ENCODE measurements at regions not wholly inside any gene's neighbourhood (a gene's known extent, or its start where the extent isn't known, plus 50 kb on each side); places are given as distances from the start of the nearest gene placed in this dataset.

DNA sequence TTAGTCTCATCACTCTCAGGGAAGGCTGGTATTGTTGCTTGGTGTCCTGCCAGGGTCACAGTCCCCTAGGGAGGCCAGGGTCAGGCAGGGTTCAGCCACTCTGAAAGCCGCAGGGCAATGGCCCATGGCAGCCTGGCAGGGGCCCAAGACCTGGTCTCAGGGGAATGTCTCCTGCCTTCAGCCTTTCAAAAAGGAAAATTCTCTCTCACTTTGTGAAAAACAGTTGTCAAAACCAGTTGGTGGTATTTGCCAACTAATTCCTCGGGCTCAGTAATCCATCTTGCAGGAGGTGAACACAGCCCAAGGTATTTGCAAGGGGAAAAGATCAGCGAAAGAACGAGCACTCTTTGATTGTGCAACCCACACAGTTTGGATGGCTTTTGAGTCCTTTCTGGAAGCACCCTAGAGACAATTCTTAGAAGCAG lies 101.5 kb downstream of the JCAD start:
- H3K36me3 ChIP-seq (ENCODE audit: control insufficient read depth, insufficient read depth, low read length) = no peaks in the 10 kb centered on the region
- ChIA-PET POLR2A (no interaction called here), CTCF (no interaction called here)
- TF ChIP-seq, protein P1, sequence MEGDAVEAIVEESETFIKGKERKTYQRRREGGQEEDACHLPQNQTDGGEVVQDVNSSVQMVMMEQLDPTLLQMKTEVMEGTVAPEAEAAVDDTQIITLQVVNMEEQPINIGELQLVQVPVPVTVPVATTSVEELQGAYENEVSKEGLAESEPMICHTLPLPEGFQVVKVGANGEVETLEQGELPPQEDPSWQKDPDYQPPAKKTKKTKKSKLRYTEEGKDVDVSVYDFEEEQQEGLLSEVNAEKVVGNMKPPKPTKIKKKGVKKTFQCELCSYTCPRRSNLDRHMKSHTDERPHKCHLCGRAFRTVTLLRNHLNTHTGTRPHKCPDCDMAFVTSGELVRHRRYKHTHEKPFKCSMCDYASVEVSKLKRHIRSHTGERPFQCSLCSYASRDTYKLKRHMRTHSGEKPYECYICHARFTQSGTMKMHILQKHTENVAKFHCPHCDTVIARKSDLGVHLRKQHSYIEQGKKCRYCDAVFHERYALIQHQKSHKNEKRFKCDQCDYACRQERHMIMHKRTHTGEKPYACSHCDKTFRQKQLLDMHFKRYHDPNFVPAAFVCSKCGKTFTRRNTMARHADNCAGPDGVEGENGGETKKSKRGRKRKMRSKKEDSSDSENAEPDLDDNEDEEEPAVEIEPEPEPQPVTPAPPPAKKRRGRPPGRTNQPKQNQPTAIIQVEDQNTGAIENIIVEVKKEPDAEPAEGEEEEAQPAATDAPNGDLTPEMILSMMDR (IDR thresholded peaks at IDR 0.05; ENCODE audit: insufficient read depth, low read depth, low read length) = no peak
- H3K27me3 ChIP-seq (ENCODE audit: control insufficient read depth, insufficient read depth, low read length) = peaks cover 27% of the 10 kb centered on the region
- H3K4me3 ChIP-seq (ENCODE audit: low read depth, low read length) = no peak overlapping the region
- DNase-seq (ENCODE audit: low read depth) = no peak

DNA sequence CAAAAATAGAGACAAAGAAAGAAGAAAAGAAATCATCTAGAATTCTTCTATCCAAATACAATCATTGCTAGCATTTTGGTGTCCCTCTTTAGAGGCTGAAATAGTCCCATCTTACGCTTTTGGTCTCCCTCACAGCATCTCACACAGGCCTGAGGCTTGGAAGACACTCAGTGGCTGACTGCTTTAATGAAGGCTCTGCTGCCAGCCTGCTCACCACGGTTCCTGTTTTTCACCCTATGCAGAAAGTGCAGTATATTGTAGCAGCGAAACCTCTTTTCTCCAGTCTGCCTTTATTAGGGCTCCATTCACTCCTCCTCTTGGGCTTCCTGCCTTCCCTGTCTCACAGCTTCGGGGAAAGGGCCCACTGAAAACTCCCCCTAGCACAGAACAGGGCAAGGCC lies 102.2 kb downstream of the JCAD start:
- DNase-seq (ENCODE audit: low read depth) = no peak
- CTCF ChIA-PET = no interaction called here
- Histone ChIP-seq H3K27me3 (ENCODE audit: control insufficient read depth, insufficient read depth, low read length) (peaks cover 27% of the 10 kb centered on the region), H3K36me3 (ENCODE audit: control insufficient read depth, insufficient read depth, low read length) (no peaks in the 10 kb centered on the region), H3K4me3 (ENCODE audit: low read depth, low read length) (no peak overlapping the region)
- POLR2A ChIA-PET = no interaction called here
- TF ChIP-seq, protein P1 (IDR thresholded peaks at IDR 0.05; ENCODE audit: insufficient read depth, low read depth, low read length) = no peak

GRCh38 chr10:29956335-29956924 lies 103.0 kb downstream of the JCAD start:
- no peaks in the 10 kb centered on the region for H3K36me3 ChIP-seq (ENCODE audit: control insufficient read depth, insufficient read depth, low read length)
- no peak overlapping the region for H3K4me3 ChIP-seq (ENCODE audit: low read depth, low read length)
- ChIA-PET CTCF (interaction anchor here (1.8 kb wide), 1 partner anchor 9 kb away, joined by 4 read pairs; no protein-coding TSS in a partner anchor), POLR2A (no interaction called here)
- H3K27me3 ChIP-seq (ENCODE audit: control insufficient read depth, insufficient read depth, low read length) = peaks cover 28% of the 10 kb centered on the region
- TF ChIP-seq, protein P1 (IDR thresholded peaks at IDR 0.05; ENCODE audit: insufficient read depth, low read depth, low read length) = no peak
- DNase-seq (ENCODE audit: low read depth) = no peak

DNA sequence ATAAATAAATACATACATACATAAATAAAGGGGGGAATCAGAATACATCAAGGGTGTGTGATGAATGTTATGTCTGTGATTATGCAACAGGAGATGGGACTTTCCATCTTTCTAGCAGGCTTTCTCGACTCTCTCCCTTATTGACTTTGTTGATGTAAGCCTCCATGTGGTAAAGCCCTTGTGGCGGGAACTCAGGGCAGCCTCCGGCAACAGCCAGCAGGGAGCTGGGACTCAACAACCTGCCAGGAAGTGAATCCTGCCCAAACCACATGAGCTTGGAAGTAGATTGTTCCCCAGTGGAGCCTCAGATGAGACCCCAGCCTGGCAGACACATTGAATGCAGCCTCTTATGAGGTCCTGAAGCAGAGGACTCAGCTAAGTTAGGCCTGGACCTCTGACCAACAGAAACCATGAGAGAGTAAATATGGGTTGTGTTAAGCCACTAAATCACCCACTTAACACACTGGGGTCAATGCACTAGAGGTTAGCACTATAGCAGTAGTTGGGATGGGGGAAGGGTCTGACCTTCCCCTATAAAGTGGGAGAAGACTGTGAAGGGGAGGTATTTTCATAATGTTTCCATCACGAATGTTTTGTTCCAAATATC lies 104.0 kb downstream of the JCAD start:
- no peak overlapping the region for H3K4me3 ChIP-seq (ENCODE audit: low read depth, low read length)
- no peaks in the 10 kb centered on the region for H3K36me3 ChIP-seq (ENCODE audit: control insufficient read depth, insufficient read depth, low read length)
- TF ChIP-seq, protein P1 (IDR thresholded peaks at IDR 0.05; ENCODE audit: insufficient read depth, low read depth, low read length) = no peak
- ChIA-PET POLR2A (no interaction called here), CTCF (interaction anchor here (1.8 kb wide), 1 partner anchor 10 kb away, joined by 4 read pairs; no protein-coding TSS in a partner anchor)
- peaks cover 21% of the 10 kb centered on the region for H3K27me3 ChIP-seq (ENCODE audit: control insufficient read depth, insufficient read depth, low read length)
- no peak for DNase-seq (ENCODE audit: low read depth)

DNA sequence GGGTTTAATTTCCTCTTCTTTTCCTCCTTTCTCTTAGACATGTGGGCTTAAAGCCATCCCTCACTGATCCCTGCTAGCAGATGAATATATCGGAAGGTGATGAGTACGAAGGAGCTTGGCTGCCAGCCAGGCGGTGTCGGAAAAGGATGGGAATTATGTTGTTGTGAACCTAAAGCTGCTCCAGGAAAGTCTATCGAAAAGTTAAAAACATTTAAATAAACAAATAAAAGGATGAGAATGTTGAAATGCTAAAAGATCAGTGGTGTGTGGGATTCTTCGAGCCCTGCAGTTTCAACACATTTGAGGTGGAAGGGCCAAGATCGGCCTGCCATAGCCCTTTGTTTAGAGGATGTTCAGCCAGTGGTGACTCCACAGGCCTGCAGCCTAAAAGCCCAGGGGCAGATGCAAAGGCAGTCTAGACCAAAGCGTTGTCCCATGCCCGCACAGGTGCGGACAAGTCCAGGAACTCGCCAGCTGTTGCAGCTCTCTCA lies 107.9 kb downstream of the JCAD start:
- ChIA-PET POLR2A (no interaction called here), CTCF (interaction anchor here (1.4 kb wide), 1 partner anchor 94 kb away, joined by 3 read pairs; no protein-coding TSS in a partner anchor)
- no peak for DNase-seq (ENCODE audit: low read depth)
- Histone ChIP-seq H3K36me3 (ENCODE audit: control insufficient read depth, insufficient read depth, low read length) (no peaks in the 10 kb centered on the region), H3K4me3 (ENCODE audit: low read depth, low read length) (no peak overlapping the region), H3K27me3 (ENCODE audit: control insufficient read depth, insufficient read depth, low read length) (peaks cover 6% of the 10 kb centered on the region)
- TF ChIP-seq, protein P1 (IDR thresholded peaks at IDR 0.05; ENCODE audit: insufficient read depth, low read depth, low read length) = no peak
